ENCODE measurements at regions not wholly inside any gene's neighbourhood (a gene's known extent, or its start where the extent isn't known, plus 50 kb on each side); places are given as distances from the start of the nearest gene placed in this dataset.

DNA sequence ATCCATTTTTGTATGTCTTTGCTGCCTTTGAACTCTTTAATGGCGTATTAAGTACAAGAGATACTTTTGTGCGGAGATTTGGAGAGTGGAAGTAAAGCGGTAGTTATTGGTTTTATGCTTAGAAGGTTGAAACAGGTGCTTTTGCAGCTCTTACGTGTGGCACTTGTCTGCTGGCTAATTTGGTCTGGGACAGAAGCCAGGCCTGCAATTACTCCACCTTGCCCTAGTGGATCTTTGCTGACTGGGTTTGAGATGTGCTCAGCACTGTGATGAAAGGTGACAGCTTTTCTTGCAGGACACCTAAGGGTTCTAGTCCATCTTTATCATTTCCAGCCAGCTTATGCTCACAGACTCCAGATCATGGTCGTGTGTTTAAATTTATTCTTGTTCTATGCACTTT is 252.5 kb downstream of the RPL10L start:
- TF ChIP-seq, protein P1, sequence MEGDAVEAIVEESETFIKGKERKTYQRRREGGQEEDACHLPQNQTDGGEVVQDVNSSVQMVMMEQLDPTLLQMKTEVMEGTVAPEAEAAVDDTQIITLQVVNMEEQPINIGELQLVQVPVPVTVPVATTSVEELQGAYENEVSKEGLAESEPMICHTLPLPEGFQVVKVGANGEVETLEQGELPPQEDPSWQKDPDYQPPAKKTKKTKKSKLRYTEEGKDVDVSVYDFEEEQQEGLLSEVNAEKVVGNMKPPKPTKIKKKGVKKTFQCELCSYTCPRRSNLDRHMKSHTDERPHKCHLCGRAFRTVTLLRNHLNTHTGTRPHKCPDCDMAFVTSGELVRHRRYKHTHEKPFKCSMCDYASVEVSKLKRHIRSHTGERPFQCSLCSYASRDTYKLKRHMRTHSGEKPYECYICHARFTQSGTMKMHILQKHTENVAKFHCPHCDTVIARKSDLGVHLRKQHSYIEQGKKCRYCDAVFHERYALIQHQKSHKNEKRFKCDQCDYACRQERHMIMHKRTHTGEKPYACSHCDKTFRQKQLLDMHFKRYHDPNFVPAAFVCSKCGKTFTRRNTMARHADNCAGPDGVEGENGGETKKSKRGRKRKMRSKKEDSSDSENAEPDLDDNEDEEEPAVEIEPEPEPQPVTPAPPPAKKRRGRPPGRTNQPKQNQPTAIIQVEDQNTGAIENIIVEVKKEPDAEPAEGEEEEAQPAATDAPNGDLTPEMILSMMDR (IDR thresholded peaks at IDR 0.05), result no peak
- no peak for TF ChIP-seq POLR2A (IDR thresholded peaks at IDR 0.05)

Measured in body of pancreas (tissue), 4 donors.